Loucy (cell line): ENCODE measurements at regions not wholly inside any gene's neighbourhood (a gene's known extent, or its start where the extent isn't known, plus 50 kb on each side); places are given as distances from the start of the nearest gene placed in this dataset.

Experiments
- H2AFZ ChIP-seq: fragments of 200-600 bp; sonication (generic); 2 replicates; pipeline ENCODE4 v1.6.0; 2016; ENCODE audit warnings: antibody characterized with exemption, mild to moderate bottlenecking, low read length, moderate library complexity
- H3F3A ChIP-seq: fragments of 200-600 bp; 2 replicates; pipeline ENCODE4 v1.6.0; 2016; ENCODE audit warnings: antibody characterized with exemption, low read depth, mild to moderate bottlenecking
- H3K27me3 ChIP-seq: fragments of 200-600 bp; sonication (generic); 2 replicates; pipeline ENCODE4 v1.6.1; 2014; ENCODE audit warnings: low read length, mild to moderate bottlenecking; ENCODE audit not compliant: insufficient read depth, poor library complexity, severe bottlenecking
- H3K36me3 ChIP-seq: fragments of 200-600 bp; sonication (generic); 2 replicates; pipeline ENCODE4 v1.6.1; 2016; ENCODE audit warnings: low read length; ENCODE audit not compliant: insufficient read depth
- H3K4me1 ChIP-seq: fragments of 200-600 bp; sonication (generic); 2 replicates; pipeline ENCODE4 v1.5.1; 2014; ENCODE audit warnings: low read length, mild to moderate bottlenecking; ENCODE audit not compliant: insufficient read depth, poor library complexity, severe bottlenecking
- H3K4me2 ChIP-seq: fragments of 200-600 bp; sonication (generic); 2 replicates; pipeline ENCODE4 v1.6.0; 2014; ENCODE audit warnings: antibody characterized with exemption, low read length, low read depth, mild to moderate bottlenecking; ENCODE audit not compliant: poor library complexity, severe bottlenecking
- H3K4me3 ChIP-seq: fragments of 200-600 bp; sonication (generic); 2 replicates; pipeline ENCODE4 v1.5.1; 2014; ENCODE audit warnings: low read length, mild to moderate bottlenecking, mixed read lengths; ENCODE audit not compliant: poor library complexity, severe bottlenecking
- H3K79me2 ChIP-seq: fragments of 200-600 bp; sonication (generic); 2 replicates; pipeline ENCODE4 v1.6.1; 2014; ENCODE audit warnings: low read length; ENCODE audit not compliant: insufficient read depth
- H3K9ac ChIP-seq: fragments of 200-600 bp; sonication (generic); 2 replicates; pipeline ENCODE4 v1.6.0; 2014; ENCODE audit warnings: mild to moderate bottlenecking, low read depth, low read length, moderate library complexity; ENCODE audit not compliant: poor library complexity, severe bottlenecking
- H3K9me2 ChIP-seq: fragments of 200-600 bp; sonication (generic); replicated peaks from 2 replicates; pipeline ENCODE4 v1.6.1; 2016; ENCODE audit warnings: low read depth, low read length, mixed read lengths
- H3K9me3 ChIP-seq: fragments of 200-600 bp; sonication (generic); 2 replicates; pipeline ENCODE4 v1.6.1; 2014; ENCODE audit warnings: mild to moderate bottlenecking, antibody characterized with exemption, low read length, low read depth; ENCODE audit not compliant: insufficient read depth
- H4K20me1 ChIP-seq: fragments of 200-600 bp; sonication (generic); 2 replicates; pipeline ENCODE4 v1.6.0; 2014; ENCODE audit warnings: antibody characterized with exemption, low read length, mild to moderate bottlenecking; ENCODE audit not compliant: insufficient read depth, poor library complexity, severe bottlenecking
- EZH2phosphoT487 ChIP-seq: fragments of 200-600 bp; IDR thresholded peaks from 2 replicates; pipeline ENCODE4 v1.6.1; 2018; ENCODE audit warnings: antibody characterized with exemption, mild to moderate bottlenecking, moderate library complexity, borderline replicate concordance
- TF ChIP-seq, protein P1 (sequence below): fragments of 200-600 bp; sonication (generic); conservative IDR thresholded peaks from 2 replicates; pipeline ENCODE4 v1.5.1; 2014; ENCODE audit warnings: mild to moderate bottlenecking, antibody characterized with exemption, low read length

DNA sequence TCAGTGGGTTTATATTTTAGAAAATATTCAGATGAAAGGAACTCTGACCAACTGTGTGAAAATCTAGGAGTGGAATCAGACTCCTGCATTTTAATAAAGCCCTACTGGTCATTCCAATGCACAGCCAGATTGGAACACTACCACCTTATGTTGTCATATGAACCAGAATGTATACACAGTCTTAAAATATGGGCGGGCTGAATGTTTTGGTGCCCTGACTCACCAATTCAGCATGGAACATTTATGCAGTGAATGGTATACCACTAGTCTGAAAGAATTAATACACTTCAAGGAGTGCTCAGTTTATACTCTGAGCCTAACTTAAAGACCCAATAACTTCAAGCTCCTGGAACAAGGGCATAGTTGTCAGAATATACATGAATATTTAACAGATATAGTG lies 280.9 kb upstream of the TCF4 start:
- TF ChIP-seq, protein P1, sequence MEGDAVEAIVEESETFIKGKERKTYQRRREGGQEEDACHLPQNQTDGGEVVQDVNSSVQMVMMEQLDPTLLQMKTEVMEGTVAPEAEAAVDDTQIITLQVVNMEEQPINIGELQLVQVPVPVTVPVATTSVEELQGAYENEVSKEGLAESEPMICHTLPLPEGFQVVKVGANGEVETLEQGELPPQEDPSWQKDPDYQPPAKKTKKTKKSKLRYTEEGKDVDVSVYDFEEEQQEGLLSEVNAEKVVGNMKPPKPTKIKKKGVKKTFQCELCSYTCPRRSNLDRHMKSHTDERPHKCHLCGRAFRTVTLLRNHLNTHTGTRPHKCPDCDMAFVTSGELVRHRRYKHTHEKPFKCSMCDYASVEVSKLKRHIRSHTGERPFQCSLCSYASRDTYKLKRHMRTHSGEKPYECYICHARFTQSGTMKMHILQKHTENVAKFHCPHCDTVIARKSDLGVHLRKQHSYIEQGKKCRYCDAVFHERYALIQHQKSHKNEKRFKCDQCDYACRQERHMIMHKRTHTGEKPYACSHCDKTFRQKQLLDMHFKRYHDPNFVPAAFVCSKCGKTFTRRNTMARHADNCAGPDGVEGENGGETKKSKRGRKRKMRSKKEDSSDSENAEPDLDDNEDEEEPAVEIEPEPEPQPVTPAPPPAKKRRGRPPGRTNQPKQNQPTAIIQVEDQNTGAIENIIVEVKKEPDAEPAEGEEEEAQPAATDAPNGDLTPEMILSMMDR: no peak
- TF ChIP-seq EZH2phosphoT487: no peak
- H3K27me3 ChIP-seq: no peaks in the 10 kb centered on the region
- H3K4me1 ChIP-seq: no peaks in the 10 kb centered on the region
- H3K36me3 ChIP-seq: no peaks in the 10 kb centered on the region
- no peaks in the 10 kb centered on the region for H3K9me3 ChIP-seq
- no peak overlapping the region for H3K4me3 ChIP-seq
- no peaks in the 10 kb centered on the region for H4K20me1 ChIP-seq
- H3K4me2 ChIP-seq: no peak overlapping the region
- H3K79me2 ChIP-seq: no peaks in the 10 kb centered on the region
- no peaks in the 10 kb centered on the region for H3K9me2 ChIP-seq
- no peak overlapping the region for H2AFZ ChIP-seq
- no peaks in the 10 kb centered on the region for H3F3A ChIP-seq
- H3K9ac ChIP-seq: no peak overlapping the region

DNA sequence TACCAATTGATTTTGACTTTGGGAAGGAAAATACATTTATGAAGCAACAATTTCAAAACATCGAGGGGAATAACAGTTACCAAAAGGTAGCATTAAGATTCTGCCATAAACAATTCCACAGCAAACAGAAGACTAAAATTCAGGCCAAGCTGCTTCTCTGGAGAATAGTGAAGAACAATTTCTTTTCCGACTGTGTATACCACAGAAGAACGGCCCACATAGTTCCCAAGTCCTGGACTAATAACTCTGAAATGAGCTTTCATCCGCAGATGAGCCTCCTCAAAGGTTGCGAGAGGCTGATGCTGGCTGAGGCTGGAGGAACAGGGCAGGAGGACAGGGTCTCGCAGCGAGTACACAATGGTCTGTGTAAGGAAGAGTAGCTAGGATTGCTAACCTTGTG lies 278.9 kb upstream of the TCF4 start:
- Histone ChIP-seq H3K9me2 (no peaks in the 10 kb centered on the region), H3K9me3 (no peaks in the 10 kb centered on the region)

DNA sequence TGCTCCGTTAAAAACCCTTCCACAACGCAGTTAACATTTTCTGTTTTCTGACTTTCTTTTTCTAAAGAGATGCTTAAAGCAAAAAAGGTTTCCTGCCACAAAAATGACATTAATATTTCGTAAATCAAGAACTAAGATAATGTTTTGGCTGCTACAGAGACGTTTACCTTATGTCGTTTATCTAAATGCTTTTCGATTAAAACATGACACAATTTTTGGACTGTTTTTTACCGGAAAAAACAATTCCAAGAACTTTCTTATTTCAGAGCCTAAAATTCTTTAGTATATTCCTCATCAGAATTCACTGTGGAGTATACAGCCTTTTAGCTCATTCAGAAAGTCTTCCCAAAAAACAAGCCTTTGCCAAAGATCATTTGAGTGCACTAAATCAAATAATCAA lies 278.0 kb upstream of the TCF4 start:
- Histone ChIP-seq H3K4me1 (no peaks in the 10 kb centered on the region), H3K9ac (no peak overlapping the region), H3K9me2 (no peaks in the 10 kb centered on the region), H2AFZ (no peak overlapping the region), H3F3A (no peaks in the 10 kb centered on the region), H3K79me2 (no peaks in the 10 kb centered on the region), H3K4me3 (no peak overlapping the region), H3K27me3 (no peaks in the 10 kb centered on the region), H3K9me3 (no peaks in the 10 kb centered on the region), H3K36me3 (no peaks in the 10 kb centered on the region), H3K4me2 (no peak overlapping the region), H4K20me1 (no peaks in the 10 kb centered on the region)
- TF ChIP-seq EZH2phosphoT487: no peak
- TF ChIP-seq, protein P1: no peak

More for the DNA sequence above, 278.9 kb upstream of the TCF4 start:
- H3K27me3 ChIP-seq: no peaks in the 10 kb centered on the region
- no peaks in the 10 kb centered on the region for H4K20me1 ChIP-seq
- H3K79me2 ChIP-seq: no peaks in the 10 kb centered on the region
- H3K4me2 ChIP-seq: no peak overlapping the region
- no peak overlapping the region for H2AFZ ChIP-seq
- TF ChIP-seq EZH2phosphoT487: no peak
- TF ChIP-seq, protein P1: no peak
- no peak overlapping the region for H3K4me3 ChIP-seq
- H3K9ac ChIP-seq: no peak overlapping the region
- no peaks in the 10 kb centered on the region for H3K36me3 ChIP-seq
- H3F3A ChIP-seq: no peaks in the 10 kb centered on the region
- H3K4me1 ChIP-seq: no peaks in the 10 kb centered on the region
